Daoy (cell line): ENCODE measurements at regions not wholly inside any gene's neighbourhood (a gene's known extent, or its start where the extent isn't known, plus 50 kb on each side); places are given as distances from the start of the nearest gene placed in this dataset.
A peak's percentile ranks its signal among the peaks of the same experiment; 100 is the strongest.

Source experiments
- DNase-seq: peaks from one replicate; pipeline ENCODE4 v3.0.0-alpha.2; 2015; ENCODE audit warnings: low read depth

DNA sequence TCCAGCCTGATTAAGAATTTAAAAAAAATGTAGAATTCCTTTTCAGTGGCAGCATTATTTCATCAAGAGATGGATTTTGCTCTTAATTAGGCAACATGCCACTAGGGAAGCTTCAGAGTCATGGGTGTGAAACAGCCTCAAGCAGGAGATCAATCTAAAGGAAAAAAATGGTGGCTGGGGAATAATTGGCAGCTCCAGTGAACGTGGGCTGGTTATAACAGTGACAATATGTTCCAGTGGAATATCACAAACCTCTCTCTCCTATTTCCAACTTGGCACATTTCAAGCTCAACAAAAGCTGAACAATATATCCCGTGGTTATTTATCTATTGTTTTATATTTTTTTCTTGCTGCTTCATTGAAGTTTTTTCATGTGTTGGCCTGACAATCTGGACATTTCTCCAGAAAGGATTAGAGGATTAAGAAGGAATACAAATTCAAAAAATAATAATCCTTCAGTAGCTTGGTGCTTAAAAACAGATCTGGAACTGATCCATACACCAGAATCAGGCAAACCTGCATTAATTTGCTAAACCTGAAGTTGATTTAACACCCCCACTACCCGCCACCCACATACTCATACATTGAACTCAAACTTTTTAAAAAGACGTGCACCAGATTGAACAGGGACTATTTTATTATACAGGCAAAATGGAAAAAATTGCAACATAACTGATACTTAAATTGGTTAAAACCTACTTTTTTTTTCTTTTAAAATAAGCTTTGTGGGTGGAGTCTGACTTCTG, 255.9 kb upstream of the SPRED2 start:
- no peak for DNase-seq

DNA sequence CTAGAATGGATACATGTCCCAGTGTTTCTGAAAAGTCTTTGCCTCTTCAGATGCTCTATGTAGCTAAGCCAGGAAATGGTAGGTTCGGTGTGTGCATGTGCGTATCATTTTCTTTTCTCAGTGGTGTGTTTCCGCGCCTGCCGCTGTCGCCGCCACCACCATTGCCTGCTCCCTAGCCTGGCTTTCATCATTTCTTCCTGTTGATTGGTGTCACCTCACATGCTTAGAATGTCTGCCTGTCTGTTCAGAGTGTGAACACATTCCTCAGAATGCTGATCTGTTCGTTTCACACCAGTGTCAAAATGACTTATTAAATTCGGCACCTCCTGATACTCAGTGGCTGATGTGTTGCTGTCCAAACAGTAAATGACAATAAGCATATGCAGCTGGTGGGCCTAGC, 255.2 kb upstream of the SPRED2 start:
- DNase-seq: no peak

DNA sequence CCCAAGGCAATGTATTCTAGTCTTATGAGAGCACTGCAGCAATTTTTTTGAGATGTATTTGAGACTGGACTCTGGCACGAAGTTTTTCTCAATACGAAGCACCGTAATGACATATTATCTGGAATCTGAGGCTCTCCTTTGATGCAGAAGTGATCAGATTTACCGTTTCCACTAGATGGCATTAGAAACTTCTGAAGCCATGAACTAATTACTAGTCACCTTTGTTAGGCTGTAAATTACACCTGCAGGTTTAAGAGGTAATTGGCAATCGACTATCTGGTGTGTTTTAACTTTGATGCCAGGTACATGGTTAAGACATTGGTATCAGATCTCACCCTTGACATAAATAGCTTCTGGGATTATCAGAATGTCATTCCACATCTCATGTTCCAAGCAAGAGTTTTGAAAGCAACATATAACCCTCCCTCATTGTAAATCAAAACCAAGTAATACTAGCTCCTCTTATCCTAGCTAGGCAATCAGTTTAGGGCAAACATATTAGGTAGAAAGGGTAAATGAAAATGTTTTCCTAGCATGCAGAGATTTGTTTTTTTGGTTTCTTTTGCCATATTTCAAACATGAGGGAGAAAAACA, 254.6 kb upstream of the SPRED2 start:
- no peak for DNase-seq

DNA sequence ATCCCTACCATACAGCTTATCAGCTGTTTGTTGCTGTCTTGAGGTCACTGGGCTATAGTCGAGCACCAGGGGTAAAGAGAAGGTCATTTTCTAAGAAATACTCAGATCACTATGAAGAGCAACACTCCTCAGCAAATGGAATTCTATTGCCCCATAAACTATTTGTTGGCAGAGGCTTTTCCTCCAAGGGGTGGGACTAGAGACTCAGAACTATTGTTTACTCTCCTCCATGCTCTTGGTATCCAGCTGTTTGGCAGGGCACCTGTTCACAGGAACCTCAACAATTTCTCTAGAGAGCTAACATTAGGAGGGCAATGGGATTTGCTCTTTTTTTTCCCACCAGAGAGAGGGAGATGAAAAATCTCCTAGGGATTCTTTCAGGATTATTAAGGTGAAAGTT, 249.1 kb upstream of the SPRED2 start:
- DNase-seq: no peak

DNA sequence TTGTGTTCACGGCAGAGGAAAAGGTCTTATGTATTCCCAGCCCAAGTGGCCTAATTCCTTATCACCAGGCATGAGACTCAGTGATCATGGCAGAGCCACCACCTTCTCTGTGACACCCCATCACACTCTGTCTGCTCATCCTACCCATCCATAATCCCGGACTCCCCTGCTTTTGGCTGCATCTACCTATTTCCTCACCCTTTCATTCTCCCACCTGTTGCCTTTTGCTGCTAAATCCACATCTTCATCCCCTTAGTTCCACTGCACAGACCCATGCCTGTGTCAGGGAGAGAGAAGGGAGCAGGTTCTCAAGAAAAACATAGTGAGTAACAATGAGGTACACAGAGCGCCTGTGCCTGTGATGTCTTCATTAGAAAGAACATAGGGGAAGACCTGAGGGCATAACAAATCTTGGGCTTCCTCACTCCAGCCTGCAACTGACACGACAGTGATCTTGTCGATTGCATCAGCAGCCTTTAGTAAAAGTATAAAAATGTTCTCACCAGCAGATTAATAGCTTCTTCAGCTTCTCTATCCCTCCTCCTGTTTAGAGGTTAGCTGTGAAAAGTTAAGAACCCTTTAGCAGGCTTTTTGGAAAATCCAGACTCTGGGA, 246.5 kb upstream of the SPRED2 start:
- no peak for DNase-seq

DNA sequence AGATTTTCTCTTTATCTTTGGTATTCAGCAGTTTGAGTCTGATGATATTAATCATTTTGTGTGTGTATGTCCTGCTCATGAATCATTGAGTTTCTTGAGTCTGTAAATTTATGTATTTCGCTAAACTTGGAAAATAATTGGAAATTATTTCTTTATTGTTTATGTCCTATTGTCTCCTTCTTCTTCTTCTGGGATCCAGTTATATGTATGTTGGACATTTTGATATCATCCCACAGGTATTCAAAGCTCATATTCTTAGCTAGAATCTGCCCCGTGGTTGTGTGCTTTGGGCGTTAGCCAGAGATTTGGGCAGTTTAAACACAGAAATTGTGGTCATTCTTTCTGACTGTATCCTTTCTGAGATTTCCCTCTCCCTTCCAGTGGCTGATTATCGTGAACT, 243.0 kb upstream of the SPRED2 start:
- DNase-seq: no peak

DNA sequence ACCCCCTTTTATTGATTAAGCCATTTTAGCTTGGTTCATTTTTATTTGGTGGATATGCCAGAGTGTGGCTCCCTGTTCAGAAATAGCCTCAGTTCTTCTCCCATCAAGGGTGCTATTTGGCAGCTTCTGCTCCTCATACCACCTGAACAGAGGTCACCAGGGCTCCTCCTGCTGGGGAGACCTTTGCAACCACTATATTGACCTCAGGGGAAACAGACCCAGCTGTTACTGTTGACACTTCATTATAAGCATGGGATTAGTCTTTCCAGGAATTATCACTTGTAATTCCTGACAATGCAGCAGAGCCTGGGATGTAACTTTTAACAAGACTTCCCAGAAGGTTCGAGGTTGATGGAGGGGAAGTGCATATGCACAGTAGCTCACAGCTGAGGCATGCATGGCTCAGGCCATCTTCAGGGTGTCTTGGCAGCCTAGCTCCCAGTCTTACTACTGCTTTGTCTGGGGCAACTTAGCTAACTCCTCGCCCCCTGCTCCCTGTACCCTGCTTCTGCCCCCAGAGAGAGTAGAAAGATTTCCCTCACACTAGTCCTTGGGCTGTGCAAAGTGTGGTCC, 239.4 kb upstream of the SPRED2 start:
- DNase-seq: no peak

DNA sequence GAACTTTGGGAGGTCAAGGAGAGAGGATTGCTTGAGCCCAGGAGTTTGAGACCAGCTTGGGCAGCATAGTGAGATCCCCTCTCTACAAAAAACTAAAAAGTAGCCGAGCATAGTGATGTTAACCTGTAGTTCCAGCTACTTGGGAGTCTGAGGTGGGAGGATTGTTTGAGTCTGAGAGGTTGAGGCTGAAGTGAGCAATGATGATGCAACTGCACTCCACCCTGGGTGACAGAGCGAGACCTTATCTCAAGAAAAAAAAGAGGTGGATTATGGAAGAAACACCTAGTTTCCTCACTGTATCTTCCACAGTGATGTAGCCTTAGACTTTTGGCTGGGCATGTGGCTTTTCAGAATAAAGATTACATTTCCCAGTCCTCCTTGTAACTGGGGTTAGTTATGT, 237.2 kb upstream of the SPRED2 start:
- no peak for DNase-seq

DNA sequence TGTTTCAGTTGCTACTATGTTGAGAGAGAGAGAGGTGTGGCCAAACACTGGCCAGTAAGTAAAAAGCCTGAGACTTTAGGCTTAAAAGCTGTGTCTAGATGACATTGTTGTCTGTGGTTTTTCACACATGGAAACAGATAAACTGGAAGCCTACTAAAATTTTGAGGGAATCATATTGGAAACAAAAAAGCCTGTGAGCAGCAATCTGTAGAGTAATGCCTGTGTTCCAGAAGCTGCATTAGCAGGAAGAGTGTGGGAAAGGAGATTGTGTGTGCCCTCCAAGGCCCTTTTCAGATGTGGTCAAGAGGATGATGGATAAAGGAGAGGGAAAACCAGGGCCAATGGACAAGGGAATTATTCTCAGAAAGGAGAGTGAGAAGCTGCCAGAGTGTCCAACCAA, 236.3 kb upstream of the SPRED2 start:
- no peak for DNase-seq

DNA sequence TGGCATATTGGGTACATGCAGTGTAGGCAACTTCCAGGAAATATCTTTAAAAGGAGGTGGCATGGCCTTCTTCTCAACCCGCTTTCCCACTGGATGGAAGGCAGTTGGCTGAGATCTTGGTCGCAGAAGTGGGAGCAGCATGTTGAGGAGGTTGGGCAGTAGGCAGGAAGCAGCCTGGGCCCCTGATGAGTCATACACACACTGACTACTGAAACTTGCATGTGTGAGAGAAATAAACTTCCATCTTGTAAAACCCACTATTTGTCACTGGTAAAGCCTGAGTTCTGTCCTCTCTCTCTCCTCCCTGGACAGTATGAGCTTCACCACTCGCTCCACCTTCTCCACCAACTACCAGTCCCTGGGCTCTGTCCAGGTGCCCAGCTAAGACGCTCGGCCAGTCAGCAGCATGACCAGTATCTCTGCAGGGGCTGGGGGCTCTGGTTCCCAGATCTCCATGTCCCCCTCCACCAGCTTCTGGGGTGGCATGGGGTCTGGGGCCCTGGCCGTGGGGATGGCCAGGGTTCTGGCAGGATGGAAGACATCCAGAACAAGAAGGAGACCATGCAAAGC, 233.8 kb upstream of the SPRED2 start:
- DNase-seq: peak; percentile 69

DNA sequence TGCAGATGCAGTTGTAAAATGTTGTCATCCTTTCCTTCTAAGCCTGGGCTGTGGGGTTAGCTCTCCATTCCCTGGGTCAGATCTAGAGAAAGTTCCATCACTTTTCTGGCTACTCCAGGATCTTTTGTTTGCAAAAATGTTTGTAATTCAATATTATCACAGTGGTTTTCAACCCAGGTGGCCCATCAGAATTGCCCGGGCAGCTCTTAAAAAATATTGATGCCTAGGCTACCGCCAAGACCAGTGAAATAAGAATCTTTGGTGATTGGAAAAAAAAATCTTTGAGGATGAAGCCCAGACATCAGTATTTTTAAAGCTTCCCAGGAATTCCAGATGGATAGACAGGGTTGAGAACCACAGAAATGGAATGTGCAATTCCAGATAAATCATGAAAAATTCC, 232.5 kb upstream of the SPRED2 start:
- DNase-seq: no peak

DNA sequence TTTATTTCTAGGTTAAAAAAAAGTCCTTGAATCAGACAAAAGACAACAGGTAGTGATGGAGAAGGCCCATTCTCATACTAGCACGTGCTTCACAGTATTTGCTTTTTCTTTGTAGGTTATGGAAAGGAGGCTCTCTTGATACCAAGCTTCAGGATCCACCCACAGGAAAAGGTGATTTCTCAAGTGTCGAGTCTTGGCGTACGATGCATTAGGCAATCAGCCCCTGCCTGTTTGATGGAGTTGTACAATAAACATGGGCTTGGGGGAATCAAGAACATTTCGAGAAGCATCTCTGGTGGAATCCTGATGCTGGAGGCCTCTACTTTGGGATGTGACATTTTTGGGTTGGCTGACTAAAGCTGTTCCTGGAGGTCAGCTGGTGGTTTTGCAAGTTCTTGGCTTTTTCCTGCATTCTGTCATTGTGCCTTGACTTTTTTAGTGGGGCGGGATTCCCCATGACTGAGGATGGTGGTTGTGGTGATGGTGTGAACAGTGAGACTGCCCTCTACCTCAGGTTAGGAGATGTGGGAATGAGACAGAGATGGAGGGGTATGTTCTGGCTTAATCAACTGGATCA, 231.5 kb upstream of the SPRED2 start:
- DNase-seq: no peak

DNA sequence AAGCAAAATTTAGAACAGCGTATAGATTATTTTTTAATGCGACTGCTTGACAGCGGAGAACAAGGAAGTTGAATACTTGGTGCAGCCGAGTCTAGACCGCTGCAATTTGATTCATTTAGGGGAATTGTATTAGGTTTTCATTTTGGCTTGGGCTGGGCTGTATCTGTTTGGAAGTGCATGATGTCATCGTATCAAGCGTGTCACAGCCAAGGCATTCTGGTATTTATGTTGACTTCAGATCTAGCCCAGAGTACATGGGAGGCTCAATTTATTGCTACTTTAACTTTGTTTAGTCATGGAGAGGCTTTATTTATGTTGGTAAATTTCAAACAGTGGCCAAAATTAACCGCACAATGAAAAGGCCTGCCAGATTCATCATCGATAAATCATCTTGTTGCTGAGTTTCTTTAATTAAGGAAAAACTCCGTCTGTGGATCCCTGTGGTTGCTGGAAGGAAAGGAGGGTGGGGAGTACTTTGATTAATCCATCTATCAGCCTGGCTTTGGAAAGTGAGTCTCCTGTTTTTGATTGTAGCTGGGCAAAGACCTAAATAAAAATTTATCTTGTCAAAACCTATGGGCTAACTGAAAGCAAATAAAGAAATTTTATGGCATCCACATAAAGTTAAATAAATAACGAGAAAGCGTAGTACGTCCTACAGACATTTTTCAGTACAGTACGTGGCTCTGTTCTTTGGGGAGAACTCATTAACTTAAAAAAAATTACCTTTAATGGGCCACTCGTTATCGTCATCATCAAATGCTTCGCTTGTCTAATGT, 230.4 kb upstream of the SPRED2 start:
- DNase-seq: peak; percentile 81

DNA sequence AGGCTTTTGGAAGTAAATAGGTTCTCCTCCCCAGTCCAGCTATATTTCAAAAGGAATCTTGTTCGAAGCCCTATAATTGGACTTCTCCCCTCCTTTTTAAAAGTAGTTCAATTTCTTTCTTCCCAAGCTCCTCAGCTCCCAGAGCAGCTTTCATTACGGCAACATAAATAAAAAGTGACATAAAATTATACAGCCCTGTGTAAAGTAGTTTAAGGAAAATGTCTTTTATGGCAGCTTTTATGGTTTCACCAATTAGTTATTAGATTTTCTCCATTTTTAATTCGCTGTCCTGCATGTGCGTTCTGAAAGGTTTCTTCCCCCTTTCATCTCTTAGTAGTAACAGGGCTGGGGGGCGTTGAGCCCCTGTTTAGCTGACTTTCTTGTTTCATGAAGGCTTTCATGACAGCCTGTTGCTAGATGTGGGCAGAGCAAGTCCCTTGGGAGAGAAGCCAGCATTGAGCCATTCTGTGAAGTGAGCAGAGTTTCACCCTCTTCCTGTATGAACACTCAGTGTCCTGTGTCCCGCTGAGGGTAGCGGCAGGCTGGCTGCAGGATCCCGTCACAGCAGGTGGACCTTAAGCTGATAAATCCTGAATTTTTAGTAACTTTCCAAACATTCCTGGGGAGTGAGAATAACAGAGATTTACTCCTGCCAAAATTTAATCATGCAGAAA, 229.7 kb upstream of the SPRED2 start:
- DNase-seq: peak; percentile 54

DNA sequence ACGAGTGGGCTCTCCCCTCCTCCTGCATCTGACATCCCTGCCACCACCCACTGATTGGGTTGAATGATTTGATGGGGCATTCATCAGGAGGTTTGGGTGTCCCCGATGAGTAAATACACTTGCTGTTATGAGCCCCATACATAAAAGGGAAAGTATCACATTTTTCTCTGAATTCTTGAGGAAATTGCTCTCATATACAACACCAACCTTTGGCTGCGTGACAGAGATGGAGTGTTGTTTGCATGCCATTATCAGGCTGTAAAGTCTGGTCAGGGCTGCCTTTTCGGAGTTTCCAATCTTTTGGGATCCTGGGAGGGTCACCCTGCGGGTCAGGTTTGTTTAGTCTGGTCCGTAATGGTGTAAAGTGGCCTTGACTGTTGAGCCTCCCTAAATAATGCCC, 227.9 kb upstream of the SPRED2 start:
- peak; percentile 19 for DNase-seq

DNA sequence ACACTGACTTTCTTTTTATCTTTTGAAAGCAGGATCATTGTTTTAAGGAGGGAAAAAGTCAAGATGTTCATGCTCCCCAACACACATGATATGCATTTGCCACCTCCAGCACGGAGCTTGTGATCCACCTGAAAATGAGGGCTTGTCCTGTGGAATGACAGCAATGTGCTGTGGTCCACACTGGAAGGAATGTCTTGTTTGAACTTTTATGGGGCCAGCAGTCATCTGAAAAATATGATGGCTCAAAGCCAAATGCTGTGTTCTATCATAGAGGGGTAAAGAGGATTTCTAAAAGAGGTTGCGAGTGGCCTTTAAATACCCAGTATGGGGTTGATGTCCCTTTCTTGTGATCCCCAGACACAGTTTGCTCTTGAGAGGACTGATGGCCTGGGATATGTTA, 226.5 kb upstream of the SPRED2 start:
- DNase-seq: peak; percentile 30

DNA sequence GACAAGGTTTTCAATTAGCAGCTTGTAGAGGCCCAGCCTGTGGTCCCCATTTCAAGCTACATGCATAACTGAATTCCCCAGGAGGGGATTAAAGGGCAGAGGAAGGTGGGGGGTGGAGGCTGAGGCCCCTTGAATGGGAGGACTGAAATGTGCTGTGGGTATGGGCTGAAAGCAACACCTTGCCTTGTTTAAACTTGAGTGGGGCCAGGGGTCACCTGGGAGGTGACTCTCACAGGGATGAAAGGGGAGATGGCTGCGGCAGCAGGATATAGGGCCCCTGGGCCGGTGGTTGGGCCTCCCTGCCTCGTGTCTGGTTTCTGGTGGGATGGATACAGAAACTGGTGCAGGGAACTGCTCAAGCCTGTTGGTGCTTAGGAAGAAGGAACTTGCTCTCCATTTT, 225.9 kb upstream of the SPRED2 start:
- no peak for DNase-seq

DNA sequence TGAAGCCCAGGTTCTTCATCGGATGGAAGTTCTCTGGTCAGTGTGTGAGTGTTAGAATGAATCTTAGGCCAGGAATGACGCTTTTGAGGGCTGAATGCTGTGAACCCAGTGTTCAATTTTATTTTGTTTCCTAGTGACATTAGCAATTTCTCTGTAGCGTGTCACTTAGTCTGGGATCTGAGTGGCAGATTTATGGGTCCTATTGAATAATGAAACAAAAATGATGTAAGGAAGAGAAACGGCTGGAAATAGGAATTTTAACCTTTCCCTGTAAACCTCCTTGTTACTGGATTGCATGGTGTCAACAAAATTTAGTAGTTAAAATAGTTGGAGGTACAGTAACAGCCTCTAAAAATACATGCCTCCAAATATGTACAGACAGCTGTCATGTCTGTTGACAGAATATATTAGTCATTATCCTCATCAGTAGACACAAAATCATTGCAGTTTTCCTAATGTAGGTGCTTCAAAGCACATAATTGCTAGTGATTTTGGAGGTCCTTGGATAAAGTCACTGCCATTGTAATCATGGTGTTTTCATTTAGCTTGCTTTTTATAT, 223.8 kb upstream of the SPRED2 start:
- DNase-seq: no peak

DNA sequence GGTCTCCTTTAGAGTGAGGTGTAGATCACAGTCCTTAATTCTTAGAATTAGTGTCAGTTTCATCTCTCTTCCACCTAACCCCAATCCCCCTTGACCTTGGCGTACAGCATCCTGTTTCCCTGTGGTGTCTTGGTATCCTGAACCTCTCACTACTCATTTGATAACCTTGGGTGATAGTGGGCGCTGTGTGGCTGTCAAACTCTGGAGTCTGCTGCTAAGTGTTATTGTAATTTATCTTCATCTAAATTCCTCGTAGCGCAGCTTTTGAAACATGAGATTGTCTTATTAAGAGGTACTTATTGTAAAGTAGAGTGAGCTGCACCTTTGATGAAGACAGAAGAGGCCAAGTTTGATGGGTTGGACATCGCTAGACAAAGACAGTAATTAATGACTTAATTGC, 222.6 kb upstream of the SPRED2 start:
- DNase-seq: no peak

DNA sequence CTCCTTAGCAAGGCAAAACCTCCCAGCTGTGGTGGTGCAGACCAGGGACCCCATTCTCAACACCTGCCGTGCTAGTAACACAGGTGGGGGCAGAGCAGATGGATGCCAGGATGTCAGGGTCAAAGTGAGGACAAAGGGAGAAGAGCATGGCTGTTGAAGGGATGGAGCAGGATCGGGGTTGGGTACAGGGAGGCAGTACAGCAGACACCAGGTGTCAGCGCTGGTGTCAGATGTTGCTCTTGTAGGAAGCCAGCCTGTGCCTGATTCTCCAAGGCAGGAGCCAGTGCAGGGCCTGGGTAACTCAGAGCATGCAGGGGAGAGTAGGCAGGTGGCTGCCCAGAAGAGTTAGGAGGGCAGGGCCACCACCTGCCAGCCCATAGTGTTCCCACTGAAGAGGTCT, 222.1 kb upstream of the SPRED2 start:
- DNase-seq: no peak

DNA sequence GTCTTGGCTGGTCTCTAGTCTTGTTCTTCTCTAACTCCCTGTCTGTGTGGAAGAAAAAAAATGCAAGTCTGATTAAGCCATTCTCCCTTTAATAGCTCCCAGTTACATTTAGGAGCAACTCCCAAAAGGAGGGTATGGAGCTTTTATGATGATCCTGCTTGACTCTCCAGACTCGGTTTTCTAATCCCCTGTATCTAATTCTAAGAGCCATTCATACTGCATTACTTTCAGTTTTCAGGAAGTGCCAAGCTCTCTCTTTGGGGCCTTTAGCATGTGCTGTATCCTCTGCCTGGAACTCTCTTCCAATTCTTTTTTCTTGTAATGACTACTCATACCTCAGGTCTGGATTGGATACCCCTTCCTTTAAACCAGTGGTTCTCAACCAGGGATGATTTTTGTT, 219.7 kb upstream of the SPRED2 start:
- DNase-seq: no peak
